Adrenal gland (tissue), 9 donors: ENCODE measurements at regions not wholly inside any gene's neighbourhood (a gene's known extent, or its start where the extent isn't known, plus 50 kb on each side); places are given as distances from the start of the nearest gene placed in this dataset.

Source experiments
- DNase-seq, 7 donors: peaks; one replicate each; pipeline ENCODE4 v3.0.0-alpha.2; 2019 to 2020
- H3K27ac ChIP-seq, 5 donors: fragments of 200-600 bp; sonication (generic) in 4 of 5; 1 replicate in 3 of 5; 2 replicates in 2 of 5; pipeline versions ENCODE4 v1.5.1 to v1.8.0; 2016 to 2020; ENCODE audit warnings: mild to moderate bottlenecking in 1 of 5
- H3K27me3 ChIP-seq: fragments of 200-600 bp; 2 replicates; pipeline ENCODE4 v1.8.0; 2021
- H3K36me3 ChIP-seq, 2 donors: fragments of 200-600 bp; replicated peaks in 1 of 2; 1 replicate in 1 of 2; 2 replicates in 1 of 2; pipeline versions ENCODE4 v1.5.1 to v1.8.0; 2018 to 2022
- H3K4me1 ChIP-seq, 2 donors: fragments of 200-600 bp; replicated peaks in 1 of 2; 1 replicate in 1 of 2; 2 replicates in 1 of 2; pipeline versions ENCODE4 v1.5.1 to v1.8.0; 2018 to 2021
- H3K4me3 ChIP-seq, 4 donors: fragments of 200-600 bp; sonication (generic) in 3 of 4; one replicate each; pipeline ENCODE4 v1.5.1; 2016 to 2018
- H3K9me3 ChIP-seq, 3 donors: fragments of 200-600 bp; sonication (generic) in 1 of 3; replicated peaks in 1 of 3; 1 replicate in 2 of 3; 2 replicates in 1 of 3; pipeline versions ENCODE4 v1.5.1 to v1.8.0; 2016 to 2021
- CTCF ChIP-seq, 6 experiments: fragments of 450-650 bp in 4 of 6; fragments of 200-600 bp in 2 of 6; sonication (generic) in 1 of 6; IDR thresholded peaks; 1 replicate in 5 of 6; 2 replicates in 1 of 6; pipeline versions ENCODE4 v1.5.1 to v1.8.0; 2016 to 2021; ENCODE audit warnings: antibody characterized with exemption in 6 of 6, mild to moderate bottlenecking in 2 of 6, moderate library complexity in 1 of 6
- POLR2A ChIP-seq, 2 donors: fragments of 450-650 bp; IDR thresholded peaks; one replicate each; pipeline ENCODE4 v1.6.1; 2017; ENCODE audit warnings: antibody characterized with exemption in 2 of 2, mild to moderate bottlenecking in 2 of 2, moderate library complexity in 1 of 2
- WGBS, 4 donors: extraction: QIAGEN DNeasy Blood & Tissue Kit in 2 of 4; methylation state at CpG; one replicate each; pipeline versions ENCODE4 v1.1.5 to v1.1.7; 2013 to 2017; 5-methylcytosine and 5-hydroxymethylcytosine counted together
- intact Hi-C, 2 donors: fragments of 100-400 bp; cut with DNase I; formaldehyde crosslinking; loops; one replicate each; pipeline versions ENCODE4 v1.14.1 to v1.15.0; 2022 to 2023
- donor health status: healthy with polysubstance abuse.
- donor health status: Bipolar disorder and iron deficiency.
- donor health status: DM: yes; HTN: yes; CAD: no.
- donor health status: DM: no; HTN: no; CAD: no.
- donor health status: DM: no; HTN: no; CAD: no.

DNA sequence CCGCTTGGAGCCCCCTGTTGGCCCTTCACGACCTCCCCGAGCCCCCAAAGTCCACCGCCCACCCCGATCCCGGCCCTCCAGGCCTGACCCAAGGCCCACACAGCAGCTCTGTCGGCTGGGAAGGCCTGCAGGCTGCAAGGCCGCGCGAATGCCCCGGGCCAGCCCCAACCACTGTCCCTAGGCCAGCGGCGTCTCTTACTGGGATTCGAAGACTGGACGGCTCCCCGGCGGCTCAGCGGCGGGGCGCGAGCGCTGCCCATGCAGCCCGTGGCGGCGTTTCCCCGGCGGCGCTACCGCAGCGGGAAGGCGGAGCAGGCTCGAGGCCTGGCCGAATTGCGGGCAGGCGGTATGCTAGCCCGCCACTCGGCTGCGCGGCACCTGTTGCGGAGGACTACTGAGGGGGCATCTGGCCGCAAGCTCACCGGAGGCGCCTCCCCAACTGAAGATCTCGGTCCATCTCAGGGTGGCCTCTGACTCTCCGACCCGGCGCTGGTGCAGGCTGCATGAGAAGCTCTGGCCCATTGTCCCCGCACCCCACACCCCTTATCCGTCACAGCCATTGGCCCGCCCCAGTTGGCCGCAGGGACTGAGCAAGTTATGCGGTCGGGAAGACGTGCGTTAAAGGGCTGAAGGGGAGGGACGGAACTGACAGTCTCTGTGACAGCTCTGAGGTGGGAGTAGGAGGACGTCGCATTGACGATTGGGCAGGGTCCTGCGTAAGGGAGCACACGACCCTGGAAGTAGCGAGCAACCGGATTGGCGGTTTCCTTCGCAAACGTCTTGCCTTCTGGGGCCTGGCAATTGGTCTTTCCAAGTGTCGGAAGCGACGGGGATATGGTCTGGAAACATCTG lies 303.5 kb upstream of the HSFY2 start:
- intact Hi-C loops: no loop called here
- DNase-seq: peak in 2 of 7 donors; percentile 75 to 79
- H3K9me3 ChIP-seq: no peaks in the 10 kb centered on the region
- peak overlapping the region in 1 of 4 donors; percentile 48 for H3K4me3 ChIP-seq
- WGBS, 4 donors: 1% methylated on average over 66 of the region's 69 CpGs; no CpG with 5 or more reads in 3 of the 4 donors
- TF ChIP-seq POLR2A (IDR thresholded peaks at IDR 0.05) (no peak), CTCF (IDR thresholded peaks at IDR 0.05) (no peak)
- peak overlapping the region in 2 of 5 donors; percentile 30 to 71 for H3K27ac ChIP-seq
- H3K27me3 ChIP-seq: no peaks in the 10 kb centered on the region
- H3K36me3 ChIP-seq: no peaks in the 10 kb centered on the region
- no peaks in the 10 kb centered on the region for H3K4me1 ChIP-seq

GRCh38 chrY:19075471-19076253 lies 302.1 kb upstream of the HSFY2 start:
- DNase-seq: peak in 2 of 7 donors; percentile 85 to 87

GRCh38 chrY:19067435-19067834 lies 293.9 kb upstream of the HSFY2 start:
- intact Hi-C loops: no loop called here
- TF ChIP-seq CTCF (IDR thresholded peaks at IDR 0.05) (no peak), POLR2A (IDR thresholded peaks at IDR 0.05) (no peak)
- no peak for DNase-seq
- H3K27me3 ChIP-seq: no peaks in the 10 kb centered on the region
- no peak overlapping the region for H3K4me3 ChIP-seq
- no peaks in the 10 kb centered on the region for H3K9me3 ChIP-seq
- H3K36me3 ChIP-seq: no peaks in the 10 kb centered on the region
- H3K4me1 ChIP-seq: no peaks in the 10 kb centered on the region
- H3K27ac ChIP-seq: no peak overlapping the region

More at GRCh38 chrY:19075471-19076253, 302.1 kb upstream of the HSFY2 start:
- Histone ChIP-seq H3K4me1 (no peaks in the 10 kb centered on the region), H3K27me3 (no peaks in the 10 kb centered on the region), H3K9me3 (no peaks in the 10 kb centered on the region), H3K36me3 (no peaks in the 10 kb centered on the region), H3K27ac (peak overlapping the region in 2 of 5 donors; percentile 30 to 71), H3K4me3 (no peak overlapping the region)
- WGBS, 4 donors: 2 to 6% methylated on average over 13 to 28 of the region's 28 CpGs; no CpG with 5 or more reads in 2 of the 4 donors
- TF ChIP-seq POLR2A (IDR thresholded peaks at IDR 0.05) (no peak), CTCF (IDR thresholded peaks at IDR 0.05) (no peak)
- intact Hi-C loops: no loop called here

DNA sequence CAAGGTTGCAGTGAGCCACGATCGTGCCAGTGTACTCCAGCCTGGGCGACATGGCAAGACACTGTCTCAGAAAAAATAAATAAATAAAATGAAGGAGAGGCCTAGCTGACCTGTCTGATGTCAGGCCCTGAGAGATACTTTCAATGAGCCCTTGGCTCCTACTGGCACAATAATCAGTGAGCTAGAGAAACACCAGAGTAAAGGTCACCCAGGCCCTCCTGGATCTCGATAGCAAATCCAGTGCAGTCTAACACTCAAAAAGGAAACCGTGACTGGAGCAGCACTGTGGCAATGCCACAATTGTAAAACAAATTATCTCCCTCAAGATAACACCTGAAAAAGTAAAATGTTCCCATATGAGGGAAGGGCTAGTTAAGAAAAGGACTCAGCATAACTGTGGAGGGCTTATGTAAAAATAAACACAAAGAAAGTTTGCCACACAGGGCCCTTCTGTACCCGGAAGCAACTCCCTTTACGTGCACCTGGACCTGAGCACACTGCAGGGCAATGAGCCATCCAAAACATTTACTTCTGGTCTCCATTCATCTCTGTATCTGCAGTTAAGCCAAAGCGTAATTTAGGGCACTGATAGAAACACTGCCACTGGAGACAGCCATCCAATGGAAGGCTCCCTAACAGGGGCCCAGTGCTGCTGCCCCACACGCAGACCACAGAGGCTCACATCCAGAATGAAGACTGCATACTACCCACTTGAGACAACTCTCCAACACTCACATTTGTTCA lies 293.1 kb upstream of the HSFY2 start:
- Histone ChIP-seq H3K4me3 (no peak overlapping the region), H3K27me3 (no peaks in the 10 kb centered on the region), H3K27ac (no peak overlapping the region), H3K36me3 (no peaks in the 10 kb centered on the region), H3K4me1 (no peaks in the 10 kb centered on the region), H3K9me3 (no peaks in the 10 kb centered on the region)
- TF ChIP-seq CTCF (IDR thresholded peaks at IDR 0.05) (no peak), POLR2A (IDR thresholded peaks at IDR 0.05) (no peak)
- intact Hi-C loops: no loop called here
- DNase-seq: peak in 1 of 7 donors; percentile 6
- WGBS, 4 donors: 55 to 56% methylated on average over 9 of the region's 9 CpGs; no CpG with 5 or more reads in 2 of the 4 donors
